ENCODE measurements at regions not wholly inside any gene's neighbourhood (a gene's known extent, or its start where the extent isn't known, plus 50 kb on each side); places are given as distances from the start of the nearest gene placed in this dataset.

DNA sequence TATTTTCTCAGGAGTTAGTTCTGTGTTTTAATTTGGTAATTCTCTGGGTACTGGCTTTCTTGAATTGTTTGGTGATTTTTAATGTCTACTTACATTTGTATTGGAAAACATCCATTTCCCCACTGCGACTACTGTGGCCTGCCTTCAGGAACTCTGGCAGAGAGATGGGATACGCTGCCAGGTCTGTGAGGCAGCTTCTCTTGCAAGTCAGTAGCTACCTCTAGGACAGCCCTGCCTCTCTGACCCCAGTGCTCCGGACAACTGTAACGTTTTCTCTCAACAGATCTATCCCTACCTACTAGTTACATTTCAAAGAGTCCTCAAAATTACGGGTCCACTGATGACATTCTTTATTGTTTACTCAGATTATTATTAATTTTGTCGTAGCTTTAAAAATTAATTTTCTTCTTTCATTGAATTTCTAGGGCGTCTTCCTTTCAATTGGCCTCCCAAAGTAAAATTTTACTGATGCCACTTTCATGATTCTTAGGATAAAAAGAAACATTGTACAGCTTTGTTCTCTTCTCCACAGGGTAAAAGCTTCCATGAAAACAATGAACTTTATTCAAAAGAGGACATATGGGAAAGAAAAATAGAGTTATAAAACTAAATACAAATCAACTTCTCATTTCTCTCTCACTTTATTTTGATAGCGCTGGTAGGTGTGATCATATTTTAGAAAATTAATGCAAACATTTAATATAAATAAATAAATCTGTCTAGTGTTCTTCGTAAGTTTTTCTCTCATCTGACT lies 123.2 kb upstream of the GOLGA8J start:
- Histone ChIP-seq H3K9me3 (ENCODE audit: control insufficient read depth in 1 of 2, low read length in 2 of 2) (no peaks in the 10 kb centered on the region), H3K9ac (ENCODE audit: low read depth in 1 of 2, low read length in 2 of 2) (no peak overlapping the region), H3K4me1 (ENCODE audit: control insufficient read depth in 1 of 2, insufficient read depth in 2 of 2, low read length in 2 of 2) (no peaks in the 10 kb centered on the region)

DNA sequence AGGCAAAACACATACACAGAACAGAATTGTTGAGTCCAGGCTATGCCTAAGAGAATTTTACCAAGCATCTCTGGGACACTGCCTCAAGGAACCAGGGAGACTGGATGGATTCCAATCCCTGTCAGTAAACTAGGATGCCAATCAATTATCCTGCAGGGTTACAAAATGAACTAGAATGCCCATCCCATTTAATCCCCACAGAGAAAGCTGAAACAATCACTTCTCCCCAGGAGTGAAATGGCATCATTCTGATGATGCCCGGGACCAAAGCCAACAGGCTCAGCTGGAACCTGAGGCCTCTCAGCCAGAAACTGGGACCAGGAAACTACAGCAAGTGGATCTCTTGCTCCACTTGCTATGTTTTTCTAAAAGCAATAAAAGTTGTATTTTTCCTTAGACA lies 130.0 kb upstream of the TJP1 start:
- no peak overlapping the region for H3K9ac ChIP-seq (ENCODE audit: low read depth in 1 of 2, low read length in 2 of 2)
- no peak overlapping the region for H3K27ac ChIP-seq (ENCODE audit: low read depth, low read length)
- H3K4me1 ChIP-seq (ENCODE audit: control insufficient read depth in 1 of 2, insufficient read depth in 2 of 2, low read length in 2 of 2), result no peaks in the 10 kb centered on the region
- H3K9me3 ChIP-seq (ENCODE audit: control insufficient read depth in 1 of 2, low read length in 2 of 2), result no peaks in the 10 kb centered on the region
- H3K36me3 ChIP-seq (ENCODE audit: control insufficient read depth in 1 of 2, insufficient read depth in 2 of 2, low read length in 2 of 2), result no peaks in the 10 kb centered on the region
- H3K27me3 ChIP-seq (ENCODE audit: control insufficient read depth in 1 of 2, insufficient read depth in 2 of 2, low read length in 2 of 2), result no peaks in the 10 kb centered on the region
- no peak overlapping the region for H3K4me3 ChIP-seq (ENCODE audit: low read depth in 1 of 2, low read length in 2 of 2)

More for the DNA sequence above, 123.2 kb upstream of the GOLGA8J start:
- Histone ChIP-seq H3K36me3 (ENCODE audit: control insufficient read depth in 1 of 2, insufficient read depth in 2 of 2, low read length in 2 of 2) (no peaks in the 10 kb centered on the region), H3K4me3 (ENCODE audit: low read depth in 1 of 2, low read length in 2 of 2) (no peak overlapping the region), H3K27ac (ENCODE audit: low read depth, low read length) (no peak overlapping the region), H3K27me3 (ENCODE audit: control insufficient read depth in 1 of 2, insufficient read depth in 2 of 2, low read length in 2 of 2) (peaks cover 0 to 5% of the 10 kb centered on the region in 2 donors)

DNA sequence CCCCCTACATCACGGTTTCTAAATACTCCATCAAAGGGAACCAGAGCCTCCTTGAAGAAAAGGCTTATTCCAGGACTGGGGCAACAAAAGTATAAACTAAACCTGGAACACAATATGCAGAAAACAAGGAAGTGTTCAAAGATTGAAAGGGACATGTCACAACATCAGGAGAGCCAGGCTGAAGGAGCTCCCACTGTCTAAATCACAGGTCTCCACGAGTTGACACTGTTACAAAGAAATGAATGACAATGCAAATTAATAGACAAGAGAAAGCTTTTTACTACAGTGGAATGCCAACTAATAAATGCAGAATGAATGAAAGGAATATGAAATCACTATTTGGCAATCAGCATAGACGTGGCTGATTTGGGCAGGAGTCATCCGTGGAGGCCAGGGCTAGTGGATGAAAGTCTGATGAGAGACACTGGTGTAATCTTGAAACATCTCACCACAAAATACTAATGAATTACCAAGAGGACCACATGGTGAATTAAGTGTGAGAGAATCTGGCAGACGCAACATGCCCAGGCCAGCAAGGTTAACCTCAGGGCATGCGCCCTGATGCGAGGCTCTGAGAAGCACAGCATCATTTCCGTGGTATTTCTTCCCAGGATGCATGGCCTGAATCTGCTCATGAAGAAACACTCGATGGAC lies 123.8 kb upstream of the TJP1 start:
- no peaks in the 10 kb centered on the region for H3K4me1 ChIP-seq (ENCODE audit: control insufficient read depth in 1 of 2, insufficient read depth in 2 of 2, low read length in 2 of 2)
- H3K4me3 ChIP-seq (ENCODE audit: low read depth in 1 of 2, low read length in 2 of 2), result no peak overlapping the region
- H3K36me3 ChIP-seq (ENCODE audit: control insufficient read depth in 1 of 2, insufficient read depth in 2 of 2, low read length in 2 of 2), result no peaks in the 10 kb centered on the region
- H3K9ac ChIP-seq (ENCODE audit: low read depth in 1 of 2, low read length in 2 of 2), result no peak overlapping the region
- H3K27me3 ChIP-seq (ENCODE audit: control insufficient read depth in 1 of 2, insufficient read depth in 2 of 2, low read length in 2 of 2), result no peaks in the 10 kb centered on the region
- no peak overlapping the region for H3K27ac ChIP-seq (ENCODE audit: low read depth, low read length)
- H3K9me3 ChIP-seq (ENCODE audit: control insufficient read depth in 1 of 2, low read length in 2 of 2), result no peaks in the 10 kb centered on the region

GRCh38 chr15:29944925-29945324 lies 122.7 kb upstream of the TJP1 start:
- H3K9me3 ChIP-seq (ENCODE audit: control insufficient read depth in 1 of 2, low read length in 2 of 2), result no peaks in the 10 kb centered on the region
- no peaks in the 10 kb centered on the region for H3K27me3 ChIP-seq (ENCODE audit: control insufficient read depth in 1 of 2, insufficient read depth in 2 of 2, low read length in 2 of 2)
- no peaks in the 10 kb centered on the region for H3K4me1 ChIP-seq (ENCODE audit: control insufficient read depth in 1 of 2, insufficient read depth in 2 of 2, low read length in 2 of 2)
- no peak overlapping the region for H3K4me3 ChIP-seq (ENCODE audit: low read depth in 1 of 2, low read length in 2 of 2)
- no peaks in the 10 kb centered on the region for H3K36me3 ChIP-seq (ENCODE audit: control insufficient read depth in 1 of 2, insufficient read depth in 2 of 2, low read length in 2 of 2)
- H3K9ac ChIP-seq (ENCODE audit: low read depth in 1 of 2, low read length in 2 of 2), result no peak overlapping the region
- no peak overlapping the region for H3K27ac ChIP-seq (ENCODE audit: low read depth, low read length)

GRCh38 chr15:29942548-29942947 lies 120.3 kb upstream of the TJP1 start:
- Histone ChIP-seq H3K4me3 (ENCODE audit: low read depth in 1 of 2, low read length in 2 of 2) (no peak overlapping the region), H3K4me1 (ENCODE audit: control insufficient read depth in 1 of 2, insufficient read depth in 2 of 2, low read length in 2 of 2) (no peaks in the 10 kb centered on the region), H3K27me3 (ENCODE audit: control insufficient read depth in 1 of 2, insufficient read depth in 2 of 2, low read length in 2 of 2) (no peaks in the 10 kb centered on the region), H3K9ac (ENCODE audit: low read depth in 1 of 2, low read length in 2 of 2) (no peak overlapping the region), H3K9me3 (ENCODE audit: control insufficient read depth in 1 of 2, low read length in 2 of 2) (no peaks in the 10 kb centered on the region), H3K27ac (ENCODE audit: low read depth, low read length) (no peak overlapping the region), H3K36me3 (ENCODE audit: control insufficient read depth in 1 of 2, insufficient read depth in 2 of 2, low read length in 2 of 2) (no peaks in the 10 kb centered on the region)

GRCh38 chr15:29942143-29942542 lies 119.9 kb upstream of the TJP1 start:
- Histone ChIP-seq H3K9me3 (ENCODE audit: control insufficient read depth in 1 of 2, low read length in 2 of 2) (no peaks in the 10 kb centered on the region), H3K4me3 (ENCODE audit: low read depth in 1 of 2, low read length in 2 of 2) (no peak overlapping the region), H3K36me3 (ENCODE audit: control insufficient read depth in 1 of 2, insufficient read depth in 2 of 2, low read length in 2 of 2) (no peaks in the 10 kb centered on the region), H3K9ac (ENCODE audit: low read depth in 1 of 2, low read length in 2 of 2) (no peak overlapping the region), H3K27me3 (ENCODE audit: control insufficient read depth in 1 of 2, insufficient read depth in 2 of 2, low read length in 2 of 2) (no peaks in the 10 kb centered on the region), H3K4me1 (ENCODE audit: control insufficient read depth in 1 of 2, insufficient read depth in 2 of 2, low read length in 2 of 2) (no peaks in the 10 kb centered on the region), H3K27ac (ENCODE audit: low read depth, low read length) (no peak overlapping the region)

- Histone ChIP-seq H3K9ac (ENCODE audit: low read depth in 1 of 2, low read length in 2 of 2) (no peak overlapping the region), H3K4me3 (ENCODE audit: low read depth in 1 of 2, low read length in 2 of 2) (no peak overlapping the region)
Measured at GRCh38 chr15:29939404-29939803, 117.1 kb upstream of the TJP1 start.

GRCh38 chr15:29938361-29939335 lies 116.4 kb upstream of the TJP1 start:
- Histone ChIP-seq H3K27ac (ENCODE audit: low read depth, low read length) (no peak overlapping the region), H3K9ac (ENCODE audit: low read depth in 1 of 2, low read length in 2 of 2) (no peak overlapping the region), H3K27me3 (ENCODE audit: control insufficient read depth in 1 of 2, insufficient read depth in 2 of 2, low read length in 2 of 2) (no peaks in the 10 kb centered on the region), H3K4me1 (ENCODE audit: control insufficient read depth in 1 of 2, insufficient read depth in 2 of 2, low read length in 2 of 2) (no peaks in the 10 kb centered on the region), H3K36me3 (ENCODE audit: control insufficient read depth in 1 of 2, insufficient read depth in 2 of 2, low read length in 2 of 2) (no peaks in the 10 kb centered on the region), H3K4me3 (ENCODE audit: low read depth in 1 of 2, low read length in 2 of 2) (no peak overlapping the region), H3K9me3 (ENCODE audit: control insufficient read depth in 1 of 2, low read length in 2 of 2) (no peaks in the 10 kb centered on the region)

More at GRCh38 chr15:29939404-29939803, 117.1 kb upstream of the TJP1 start:
- H3K36me3 ChIP-seq (ENCODE audit: control insufficient read depth in 1 of 2, insufficient read depth in 2 of 2, low read length in 2 of 2), result no peaks in the 10 kb centered on the region
- H3K9me3 ChIP-seq (ENCODE audit: control insufficient read depth in 1 of 2, low read length in 2 of 2), result no peaks in the 10 kb centered on the region
- no peaks in the 10 kb centered on the region for H3K27me3 ChIP-seq (ENCODE audit: control insufficient read depth in 1 of 2, insufficient read depth in 2 of 2, low read length in 2 of 2)
- no peaks in the 10 kb centered on the region for H3K4me1 ChIP-seq (ENCODE audit: control insufficient read depth in 1 of 2, insufficient read depth in 2 of 2, low read length in 2 of 2)
- no peak overlapping the region for H3K27ac ChIP-seq (ENCODE audit: low read depth, low read length)

- Histone ChIP-seq H3K9ac (ENCODE audit: low read depth in 1 of 2, low read length in 2 of 2) (no peak overlapping the region), H3K4me1 (ENCODE audit: control insufficient read depth in 1 of 2, insufficient read depth in 2 of 2, low read length in 2 of 2) (no peaks in the 10 kb centered on the region), H3K27ac (ENCODE audit: low read depth, low read length) (no peak overlapping the region), H3K27me3 (ENCODE audit: control insufficient read depth in 1 of 2, insufficient read depth in 2 of 2, low read length in 2 of 2) (no peaks in the 10 kb centered on the region), H3K36me3 (ENCODE audit: control insufficient read depth in 1 of 2, insufficient read depth in 2 of 2, low read length in 2 of 2) (no peaks in the 10 kb centered on the region), H3K4me3 (ENCODE audit: low read depth in 1 of 2, low read length in 2 of 2) (no peak overlapping the region), H3K9me3 (ENCODE audit: control insufficient read depth in 1 of 2, low read length in 2 of 2) (no peaks in the 10 kb centered on the region)
Measured at GRCh38 chr15:29937956-29938355, 115.7 kb upstream of the TJP1 start.

All from duodenal mucosa (tissue), 2 donors.